Smooth muscle cell (in vitro differentiated cells): ENCODE measurements at regions not wholly inside any gene's neighbourhood (a gene's known extent, or its start where the extent isn't known, plus 50 kb on each side); places are given as distances from the start of the nearest gene placed in this dataset. TPM values are rescaled to one million over a fixed set of nuclear protein-coding genes. Genes with fewer than 3 reads are reported as not detected.

Source experiments
- DNase-seq: peaks from one replicate; lab custom pipeline; 2025; ENCODE audit not compliant: unreplicated experiment; lab: John Stamatoyannopoulos, UW
- H2AFZ ChIP-seq: fragments of 200-600 bp; sonication (generic); 2 replicates; pipeline ENCODE4 v1.6.0; 2016; ENCODE audit warnings: antibody characterized with exemption, low read depth, mild to moderate bottlenecking
- H3F3A ChIP-seq: fragments of 200-600 bp; sonication (generic); 2 replicates; pipeline ENCODE4 v1.6.0; 2017; ENCODE audit warnings: antibody characterized with exemption, low read depth
- H3K27ac ChIP-seq: fragments of 200-600 bp; sonication (generic); 2 replicates; pipeline ENCODE4 v1.5.1; 2016; ENCODE audit warnings: low read depth, mild to moderate bottlenecking
- H3K27me3 ChIP-seq: fragments of 200-600 bp; sonication (generic); 2 replicates; pipeline ENCODE4 v1.6.1; 2016; ENCODE audit warnings: low read depth, mild to moderate bottlenecking
- H3K36me3 ChIP-seq: fragments of 200-600 bp; sonication (generic); 2 replicates; pipeline ENCODE4 v1.5.1; 2016; ENCODE audit warnings: low read depth
- H3K4me1 ChIP-seq: fragments of 200-600 bp; sonication (generic); 2 replicates; pipeline ENCODE4 v1.5.1; 2016; ENCODE audit warnings: low read depth
- H3K4me2 ChIP-seq: fragments of 200-600 bp; sonication (generic); 2 replicates; pipeline ENCODE4 v1.6.0; 2016; ENCODE audit warnings: mild to moderate bottlenecking
- H3K4me3 ChIP-seq: fragments of 200-600 bp; sonication (generic); 2 replicates; pipeline ENCODE4 v1.5.1; 2016; ENCODE audit warnings: mild to moderate bottlenecking
- H3K79me2 ChIP-seq: fragments of 200-600 bp; sonication (generic); 2 replicates; pipeline ENCODE4 v1.6.0; 2016; ENCODE audit warnings: low read depth, mild to moderate bottlenecking
- H3K9ac ChIP-seq: fragments of 200-600 bp; sonication (generic); 2 replicates; pipeline ENCODE4 v1.6.0; 2016; ENCODE audit warnings: low read depth
- H3K9me3 ChIP-seq: fragments of 200-600 bp; sonication (generic); replicated peaks from 2 replicates; pipeline ENCODE4 v1.5.1; 2016; ENCODE audit warnings: low read depth
- H4K20me1 ChIP-seq: fragments of 200-600 bp; sonication (generic); 2 replicates; pipeline ENCODE4 v1.6.0; 2016; ENCODE audit warnings: low read depth
- CTCF ChIP-seq: fragments of 200-600 bp; sonication (generic); IDR thresholded peaks from 2 replicates; pipeline ENCODE4 v1.5.1; 2017; ENCODE audit warnings: borderline replicate concordance, mild to moderate bottlenecking, antibody characterized with exemption; ENCODE audit not compliant: insufficient read depth, poor library complexity, severe bottlenecking
- WGBS: methylation state at CpG from one replicate; pipeline ENCODE4 v1.1.7; 2016; ENCODE audit warnings: low lambda C conversion rate; 5-methylcytosine and 5-hydroxymethylcytosine counted together
- small RNA-seq: library from RNA; depleted of rRNA; stranded (forward); fragments of <200 nt; gene quantifications from one replicate; pipeline ENCODE3, GENCODE V24; 2014

DNA sequence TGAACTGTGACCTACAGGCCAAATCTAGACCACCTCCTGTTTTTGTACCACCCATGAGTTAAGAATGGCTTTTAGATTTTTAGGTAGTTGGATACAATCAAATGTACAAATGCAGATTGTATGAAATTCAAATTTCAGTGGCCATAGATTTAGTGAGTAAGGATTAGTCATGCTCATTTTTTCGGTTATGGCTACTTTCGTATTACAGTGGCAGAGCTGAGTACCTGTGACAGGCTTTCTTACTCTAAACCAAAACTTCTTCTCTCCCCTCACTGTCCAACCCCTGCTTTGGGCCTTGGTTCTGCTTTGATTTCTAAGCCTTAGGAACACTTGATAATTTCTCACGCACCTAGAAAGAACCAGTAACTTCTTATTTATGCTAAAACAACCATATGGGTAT is 82.1 kb downstream of the CDC42EP3 start:
- no peaks in the 10 kb centered on the region for H3K79me2 ChIP-seq
- no peaks in the 10 kb centered on the region for H4K20me1 ChIP-seq
- H3K4me2 ChIP-seq, result peak overlapping the region; percentile 79
- H3K27ac ChIP-seq, result peak overlapping the region; percentile 43
- no peak for DNase-seq
- H3K36me3 ChIP-seq, result no peaks in the 10 kb centered on the region
- peaks cover 7% of the 10 kb centered on the region for H3F3A ChIP-seq
- no peak for TF ChIP-seq CTCF
- no peak overlapping the region for H2AFZ ChIP-seq
- 77% methylated on average over 3 of the region's 3 CpGs for whole genome bisulfite sequencing
- H3K9ac ChIP-seq, result peak overlapping the region; percentile 26
- H3K27me3 ChIP-seq, result no peaks in the 10 kb centered on the region
- H3K4me1 ChIP-seq, result peaks cover 24% of the 10 kb centered on the region
- no peaks in the 10 kb centered on the region for H3K9me3 ChIP-seq
- H3K4me3 ChIP-seq, result no peak overlapping the region

- Histone ChIP-seq H4K20me1 (no peaks in the 10 kb centered on the region), H3F3A (peaks cover 7% of the 10 kb centered on the region), H3K27ac (peak overlapping the region; percentile 43), H3K9me3 (no peaks in the 10 kb centered on the region), H3K4me3 (no peak overlapping the region), H3K9ac (peak overlapping the region; percentile 26), H2AFZ (peak overlapping the region; percentile 34), H3K4me2 (peak overlapping the region; percentile 79), H3K36me3 (no peaks in the 10 kb centered on the region), H3K79me2 (no peaks in the 10 kb centered on the region), H3K27me3 (no peaks in the 10 kb centered on the region), H3K4me1 (peaks cover 19% of the 10 kb centered on the region)
- no peak for TF ChIP-seq CTCF
- 5% methylated on average over 3 of the region's 3 CpGs for WGBS
- DNase-seq, result no peak
Observed at GRCh38 chr2:37590119-37590571, 81.3 kb downstream of the CDC42EP3 start.

Small RNA genes in the stretch of these regions (small RNA-seq; reads per million reads assigned to genes)
- not detected for gene RNU6-1116P
